HG03442 (cell line): ENCODE measurements at regions not wholly inside any gene's neighbourhood (a gene's known extent, or its start where the extent isn't known, plus 50 kb on each side); places are given as distances from the start of the nearest gene placed in this dataset.

Experiments used
- ATAC-seq: cut with Tn5 transposase; IDR thresholded peaks from one replicate; pipeline ENCODE4 v1.9.1; 2021; ENCODE audit warnings: mild to moderate bottlenecking, moderate library complexity; ENCODE audit not compliant: unreplicated experiment

DNA sequence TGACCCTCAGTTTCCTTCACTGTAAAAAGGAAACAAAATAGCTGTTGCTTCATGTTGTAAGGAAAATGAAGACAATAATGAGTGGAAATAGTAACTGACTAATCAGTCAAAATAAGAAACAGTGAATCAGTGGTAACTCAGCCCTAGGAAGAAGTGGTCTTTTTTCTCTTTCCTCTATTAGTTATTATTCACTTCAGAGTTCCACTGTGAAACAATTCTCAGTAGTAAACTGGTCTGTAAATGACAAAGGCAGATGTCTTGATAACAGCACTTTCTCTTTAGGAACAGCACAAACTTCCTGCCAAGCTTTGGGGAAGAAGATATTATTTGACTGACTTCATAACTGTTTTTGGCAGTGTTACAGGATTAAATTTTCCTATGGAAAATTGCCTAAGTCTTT lies 600.5 kb upstream of the KLHL1 start:
- ATAC-seq: no peak

GRCh38 chr13:70703755-70704154 lies 595.5 kb upstream of the KLHL1 start:
- ATAC-seq: no peak

GRCh38 chr13:70694996-70695715 lies 586.9 kb upstream of the KLHL1 start:
- ATAC-seq: no peak

DNA sequence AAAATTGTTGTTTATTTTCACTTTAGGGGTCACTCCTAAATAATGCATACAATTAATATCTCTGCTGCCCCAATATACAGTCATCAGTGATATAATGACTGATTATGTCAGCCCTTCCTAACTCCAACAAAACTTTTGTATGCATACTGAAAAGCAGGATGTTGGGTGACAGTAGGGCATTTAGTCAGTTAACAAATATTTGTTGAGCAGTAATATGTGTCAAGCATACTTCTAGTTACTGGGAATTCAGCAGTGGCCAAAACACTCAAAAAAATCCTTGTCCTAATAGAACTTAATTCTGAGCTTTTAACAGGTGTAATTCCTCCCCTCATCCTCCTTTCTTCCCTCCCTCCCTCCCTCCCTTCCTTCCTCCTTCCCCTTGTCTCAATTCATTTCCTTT lies 560.7 kb upstream of the KLHL1 start:
- ATAC-seq: no peak

GRCh38 chr13:70668293-70668692 lies 560.0 kb upstream of the KLHL1 start:
- ATAC-seq: no peak

DNA sequence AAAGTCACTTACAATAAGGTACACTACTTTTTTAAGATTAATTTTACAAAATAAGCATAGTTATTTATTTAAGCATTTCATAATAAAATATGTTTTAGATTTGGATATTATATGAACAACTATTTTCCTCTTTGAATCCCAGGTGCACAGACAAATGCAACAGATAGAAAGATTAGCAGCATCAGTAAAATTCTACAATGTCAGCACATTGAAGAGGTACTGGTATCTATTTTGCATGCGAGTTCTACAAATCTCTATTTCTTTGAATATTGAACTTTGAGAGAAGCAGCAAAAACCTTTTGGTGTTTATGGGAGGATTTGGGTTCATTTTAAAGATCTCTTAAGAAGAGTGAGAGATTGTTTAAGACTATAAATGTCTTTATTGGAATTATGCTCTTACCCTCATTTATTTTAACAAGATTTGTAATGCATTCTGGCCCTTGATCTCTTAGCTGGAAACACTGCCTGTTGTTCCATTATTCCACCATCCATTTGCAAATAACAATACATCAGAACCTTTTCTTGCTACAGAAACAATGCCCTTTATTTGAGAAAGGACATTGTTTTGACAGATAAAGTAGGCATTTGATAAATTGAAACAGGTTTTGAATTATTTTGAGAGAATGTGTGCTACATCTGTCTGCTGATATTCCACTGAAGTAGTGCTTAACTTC lies 558.8 kb upstream of the KLHL1 start:
- no peak for ATAC-seq

DNA sequence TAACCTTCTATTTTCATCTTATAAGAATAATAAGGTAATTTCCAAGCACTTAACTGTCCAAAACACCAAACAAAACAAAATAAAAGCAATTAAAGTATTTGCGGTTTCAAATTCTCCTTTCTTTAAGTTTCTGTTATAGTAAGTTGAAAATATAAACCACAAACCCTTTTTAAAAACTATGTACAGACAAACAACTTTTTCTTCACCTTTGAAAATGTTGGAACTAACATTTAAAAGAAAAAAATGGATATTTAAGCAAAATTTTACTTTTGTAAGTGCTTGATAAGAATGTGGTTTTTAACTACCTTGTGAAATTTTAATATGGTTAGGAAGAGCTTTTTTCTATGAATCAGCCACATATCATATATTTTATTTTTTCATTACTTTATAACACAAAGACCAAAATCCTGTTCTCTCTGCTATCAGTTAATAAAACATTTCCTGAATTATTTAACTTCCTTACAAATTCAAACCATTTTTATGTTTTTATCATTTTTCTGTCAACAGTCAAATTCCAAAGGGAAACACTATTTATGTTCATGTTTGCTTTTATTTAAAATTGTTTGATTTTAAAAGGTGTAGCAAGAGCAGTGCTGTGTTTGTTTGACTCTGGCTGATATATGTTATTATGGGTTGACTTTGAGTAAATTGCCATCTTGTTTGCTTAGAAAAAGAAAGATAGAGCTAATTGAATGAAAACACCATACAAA lies 554.1 kb upstream of the KLHL1 start:
- ATAC-seq: no peak

DNA sequence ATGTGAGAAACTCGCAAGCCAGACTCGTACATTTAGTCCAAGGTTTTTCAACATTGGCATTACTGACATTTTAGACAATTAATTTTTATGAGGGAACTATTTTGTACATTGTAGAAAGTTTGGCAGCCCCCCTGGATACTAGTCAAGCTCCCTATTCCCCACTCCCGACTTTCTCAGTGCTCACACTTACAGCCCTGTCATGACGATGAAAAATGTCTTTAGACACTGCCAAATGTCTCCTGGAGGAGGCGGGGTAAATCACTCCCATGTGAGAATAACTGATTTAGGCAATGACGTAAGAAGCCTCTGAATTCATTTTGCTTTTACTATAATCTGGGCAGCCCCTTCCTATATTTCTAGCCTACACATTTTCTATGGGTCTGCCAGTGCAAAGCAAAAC lies 535.8 kb upstream of the KLHL1 start:
- no peak for ATAC-seq

DNA sequence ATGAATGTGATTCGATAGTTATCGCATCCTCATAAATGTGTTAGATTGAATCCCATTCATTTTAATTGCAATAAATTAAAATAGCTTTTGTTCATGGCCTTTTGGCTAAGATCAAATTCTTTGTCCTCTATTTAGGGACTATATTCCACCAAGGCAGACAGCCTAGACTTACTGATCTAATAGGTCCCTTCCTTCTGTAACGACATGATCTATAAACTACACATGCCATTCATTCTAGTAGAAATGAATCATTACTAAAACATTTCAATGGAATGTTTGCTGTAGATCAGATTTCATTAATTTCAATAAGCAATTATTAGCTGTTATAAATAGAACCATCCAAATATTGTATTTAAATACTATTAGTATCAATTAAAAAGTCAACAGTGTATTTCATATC lies 526.6 kb upstream of the KLHL1 start:
- no peak for ATAC-seq

DNA sequence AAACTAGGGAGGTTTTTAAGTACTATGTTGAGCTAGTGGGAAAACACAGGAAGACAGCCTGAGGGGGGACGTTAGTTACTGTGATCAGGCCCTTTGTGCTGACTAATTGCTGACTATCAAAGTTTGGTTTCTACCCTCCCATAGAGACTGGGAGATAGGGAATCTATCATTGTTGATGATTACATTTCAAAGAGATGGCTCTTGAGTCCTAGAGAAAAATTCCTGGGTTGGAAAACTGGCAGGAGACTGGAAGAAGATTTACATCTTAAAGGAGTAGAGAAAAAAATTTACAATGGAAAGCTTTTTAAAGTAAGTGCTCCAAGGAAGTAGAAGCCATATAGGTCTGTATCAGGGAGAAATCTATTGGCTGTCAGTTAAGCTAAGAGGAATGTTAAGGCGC lies 522.0 kb upstream of the KLHL1 start:
- ATAC-seq: no peak

DNA sequence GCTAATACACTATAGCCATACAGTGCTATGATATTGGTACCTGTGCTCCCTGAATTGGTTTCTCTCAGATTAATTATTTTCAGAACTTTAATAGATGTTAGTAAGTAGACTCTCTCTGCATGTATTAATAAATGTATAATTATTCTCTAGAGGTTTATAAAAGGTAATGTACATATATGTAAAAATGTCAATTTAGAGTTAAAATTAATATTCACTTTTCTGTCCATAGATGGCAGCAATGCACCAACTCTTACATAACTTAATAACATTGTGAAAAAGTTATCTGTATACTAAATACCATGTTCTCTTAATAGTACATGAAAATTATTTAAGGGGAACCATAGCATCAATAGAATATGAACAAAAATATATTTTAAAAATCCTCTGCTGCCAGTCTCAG lies 515.0 kb upstream of the KLHL1 start:
- ATAC-seq: peak; percentile 54

GRCh38 chr13:70622796-70623195 lies 514.5 kb upstream of the KLHL1 start:
- no peak for ATAC-seq

GRCh38 chr13:70619936-70620335 lies 511.7 kb upstream of the KLHL1 start:
- no peak for ATAC-seq

GRCh38 chr13:70616847-70617246 lies 508.6 kb upstream of the KLHL1 start:
- ATAC-seq: no peak

- no peak for ATAC-seq
Observed at GRCh38 chr13:70613295-70613694, 505.0 kb upstream of the KLHL1 start.

- ATAC-seq: no peak
Observed at GRCh38 chr13:70612881-70613280, 504.6 kb upstream of the KLHL1 start.

DNA sequence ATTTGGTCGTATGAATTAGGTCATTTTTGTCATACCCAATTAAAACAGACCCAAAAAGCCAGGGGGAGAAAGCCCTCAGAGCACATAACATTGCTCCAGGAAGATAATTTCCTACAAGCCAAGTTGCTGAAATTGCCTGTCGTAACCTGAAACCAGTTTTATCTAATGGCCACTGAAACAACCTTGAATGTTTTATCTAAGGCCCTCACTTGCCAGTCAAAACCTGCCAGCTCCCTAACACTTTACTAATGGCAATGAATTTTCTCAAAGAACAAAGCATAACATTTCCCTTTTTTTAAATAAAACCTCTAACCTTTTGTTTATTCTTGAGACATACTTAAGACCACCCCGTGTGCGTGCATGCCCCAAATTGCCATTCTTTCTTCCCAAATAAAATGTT lies 496.2 kb upstream of the KLHL1 start:
- ATAC-seq: no peak

GRCh38 chr13:70593716-70594115 lies 485.5 kb upstream of the KLHL1 start:
- ATAC-seq: no peak

DNA sequence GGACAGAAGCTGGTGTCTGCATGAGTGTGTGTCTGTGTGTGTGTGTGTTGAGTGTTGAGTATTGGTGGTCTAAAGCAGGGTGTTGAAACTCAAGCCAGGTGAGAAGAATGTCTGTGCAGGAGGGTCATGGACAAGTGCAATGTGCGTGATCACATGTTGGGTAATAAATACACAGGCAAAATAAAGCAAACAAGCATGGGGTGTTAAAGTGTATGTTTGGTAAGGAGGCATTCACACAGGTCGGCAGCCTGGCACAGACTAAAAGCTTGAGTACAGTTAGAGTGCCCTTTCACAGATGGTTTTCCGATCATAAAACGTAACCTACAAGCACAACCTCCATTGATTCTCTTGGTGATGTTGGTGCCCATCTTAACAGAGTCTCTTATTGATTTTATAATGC lies 476.9 kb upstream of the KLHL1 start:
- ATAC-seq: no peak

DNA sequence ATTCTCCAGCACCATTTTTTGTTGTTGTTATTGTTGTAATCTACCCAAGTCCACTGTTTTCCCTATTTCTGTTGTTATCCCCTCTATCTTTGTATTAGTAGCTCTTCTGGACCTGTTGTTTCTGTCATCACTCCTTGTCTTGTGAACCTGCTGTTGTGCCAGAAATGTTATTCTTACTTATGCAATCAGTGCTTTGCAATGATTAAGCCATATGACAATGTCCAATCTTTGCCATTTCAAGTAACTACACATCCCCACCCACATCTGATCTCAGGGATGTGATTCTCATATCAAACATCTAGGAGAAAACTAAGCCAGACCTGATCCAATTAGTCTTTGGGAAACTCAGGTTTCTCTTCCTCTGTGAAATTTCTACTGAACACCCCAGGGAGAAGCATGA lies 472.6 kb upstream of the KLHL1 start:
- no peak for ATAC-seq

- ATAC-seq: no peak
Observed at GRCh38 chr13:70579941-70580340, 471.7 kb upstream of the KLHL1 start.

- no peak for ATAC-seq
Observed at GRCh38 chr13:70571221-70571620, 463.0 kb upstream of the KLHL1 start.
